Smooth muscle cell (in vitro differentiated cells): ENCODE measurements at regions not wholly inside any gene's neighbourhood (a gene's known extent, or its start where the extent isn't known, plus 50 kb on each side); places are given as distances from the start of the nearest gene placed in this dataset.

ENCODE experiments used
- DNase-seq: peaks from one replicate; lab custom pipeline; 2025; ENCODE audit not compliant: unreplicated experiment; lab: John Stamatoyannopoulos, UW
- H2AFZ ChIP-seq: fragments of 200-600 bp; sonication (generic); 2 replicates; pipeline ENCODE4 v1.6.0; 2016; ENCODE audit warnings: antibody characterized with exemption, low read depth, mild to moderate bottlenecking
- H3F3A ChIP-seq: fragments of 200-600 bp; sonication (generic); 2 replicates; pipeline ENCODE4 v1.6.0; 2017; ENCODE audit warnings: antibody characterized with exemption, low read depth
- H3K27ac ChIP-seq: fragments of 200-600 bp; sonication (generic); 2 replicates; pipeline ENCODE4 v1.5.1; 2016; ENCODE audit warnings: low read depth, mild to moderate bottlenecking
- H3K27me3 ChIP-seq: fragments of 200-600 bp; sonication (generic); 2 replicates; pipeline ENCODE4 v1.6.1; 2016; ENCODE audit warnings: low read depth, mild to moderate bottlenecking
- H3K36me3 ChIP-seq: fragments of 200-600 bp; sonication (generic); 2 replicates; pipeline ENCODE4 v1.5.1; 2016; ENCODE audit warnings: low read depth
- H3K4me1 ChIP-seq: fragments of 200-600 bp; sonication (generic); 2 replicates; pipeline ENCODE4 v1.5.1; 2016; ENCODE audit warnings: low read depth
- H3K4me2 ChIP-seq: fragments of 200-600 bp; sonication (generic); 2 replicates; pipeline ENCODE4 v1.6.0; 2016; ENCODE audit warnings: mild to moderate bottlenecking
- H3K4me3 ChIP-seq: fragments of 200-600 bp; sonication (generic); 2 replicates; pipeline ENCODE4 v1.5.1; 2016; ENCODE audit warnings: mild to moderate bottlenecking
- H3K79me2 ChIP-seq: fragments of 200-600 bp; sonication (generic); 2 replicates; pipeline ENCODE4 v1.6.0; 2016; ENCODE audit warnings: low read depth, mild to moderate bottlenecking
- H3K9ac ChIP-seq: fragments of 200-600 bp; sonication (generic); 2 replicates; pipeline ENCODE4 v1.6.0; 2016; ENCODE audit warnings: low read depth
- H3K9me3 ChIP-seq: fragments of 200-600 bp; sonication (generic); replicated peaks from 2 replicates; pipeline ENCODE4 v1.5.1; 2016; ENCODE audit warnings: low read depth
- H4K20me1 ChIP-seq: fragments of 200-600 bp; sonication (generic); 2 replicates; pipeline ENCODE4 v1.6.0; 2016; ENCODE audit warnings: low read depth
- WGBS: methylation state at CpG from one replicate; pipeline ENCODE4 v1.1.7; 2016; ENCODE audit warnings: low lambda C conversion rate; 5-methylcytosine and 5-hydroxymethylcytosine counted together
- TF ChIP-seq, protein P1 (sequence below): fragments of 200-600 bp; sonication (generic); IDR thresholded peaks from 2 replicates; pipeline ENCODE4 v1.5.1; 2017; ENCODE audit warnings: borderline replicate concordance, mild to moderate bottlenecking, antibody characterized with exemption; ENCODE audit not compliant: insufficient read depth, poor library complexity, severe bottlenecking

GRCh38 chr1:80931178-80931577 lies 869.6 kb upstream of the ADGRL2 start:
- no peak for DNase-seq
- TF ChIP-seq, protein P1, sequence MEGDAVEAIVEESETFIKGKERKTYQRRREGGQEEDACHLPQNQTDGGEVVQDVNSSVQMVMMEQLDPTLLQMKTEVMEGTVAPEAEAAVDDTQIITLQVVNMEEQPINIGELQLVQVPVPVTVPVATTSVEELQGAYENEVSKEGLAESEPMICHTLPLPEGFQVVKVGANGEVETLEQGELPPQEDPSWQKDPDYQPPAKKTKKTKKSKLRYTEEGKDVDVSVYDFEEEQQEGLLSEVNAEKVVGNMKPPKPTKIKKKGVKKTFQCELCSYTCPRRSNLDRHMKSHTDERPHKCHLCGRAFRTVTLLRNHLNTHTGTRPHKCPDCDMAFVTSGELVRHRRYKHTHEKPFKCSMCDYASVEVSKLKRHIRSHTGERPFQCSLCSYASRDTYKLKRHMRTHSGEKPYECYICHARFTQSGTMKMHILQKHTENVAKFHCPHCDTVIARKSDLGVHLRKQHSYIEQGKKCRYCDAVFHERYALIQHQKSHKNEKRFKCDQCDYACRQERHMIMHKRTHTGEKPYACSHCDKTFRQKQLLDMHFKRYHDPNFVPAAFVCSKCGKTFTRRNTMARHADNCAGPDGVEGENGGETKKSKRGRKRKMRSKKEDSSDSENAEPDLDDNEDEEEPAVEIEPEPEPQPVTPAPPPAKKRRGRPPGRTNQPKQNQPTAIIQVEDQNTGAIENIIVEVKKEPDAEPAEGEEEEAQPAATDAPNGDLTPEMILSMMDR = no peak
- H4K20me1 ChIP-seq = no peaks in the 10 kb centered on the region
- no peaks in the 10 kb centered on the region for H3K79me2 ChIP-seq
- no peak overlapping the region for H2AFZ ChIP-seq
- H3K9me3 ChIP-seq = peaks cover 14% of the 10 kb centered on the region
- H3K4me2 ChIP-seq = no peak overlapping the region
- no peaks in the 10 kb centered on the region for H3K4me1 ChIP-seq
- H3K27ac ChIP-seq = no peak overlapping the region
- H3K27me3 ChIP-seq = no peaks in the 10 kb centered on the region
- no peaks in the 10 kb centered on the region for H3F3A ChIP-seq
- H3K36me3 ChIP-seq = no peaks in the 10 kb centered on the region
- no peak overlapping the region for H3K9ac ChIP-seq
- H3K4me3 ChIP-seq = no peak overlapping the region

DNA sequence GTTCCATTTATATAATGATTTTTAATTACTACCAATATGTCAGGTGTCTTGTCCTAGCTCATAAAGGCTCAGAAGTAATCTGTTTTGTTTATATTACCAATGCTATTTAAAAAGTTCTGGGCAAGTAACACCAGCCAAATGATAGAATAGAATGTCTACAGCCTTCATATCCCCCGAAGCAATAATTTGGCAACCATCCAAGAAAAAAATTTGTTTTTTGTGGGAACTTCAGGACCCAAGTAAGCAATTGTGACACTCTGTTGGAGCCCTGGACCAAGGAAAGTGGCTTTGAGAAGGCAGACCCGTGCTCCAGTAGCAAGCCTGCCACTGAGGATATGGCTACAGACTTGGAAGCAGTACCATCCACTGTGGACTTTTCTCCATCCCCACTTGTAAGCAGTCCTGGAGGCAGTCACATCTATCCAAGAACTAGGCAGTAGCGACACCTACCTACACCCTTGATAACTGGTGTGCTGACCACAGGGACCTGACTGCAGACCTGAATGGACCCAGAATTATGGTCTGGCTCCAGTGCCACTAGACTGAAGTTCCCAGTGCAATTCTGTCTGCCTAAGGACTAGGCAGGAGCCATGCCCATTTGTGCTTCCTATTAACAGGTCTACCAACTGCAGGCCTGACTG lies 870.7 kb upstream of the ADGRL2 start:
- Histone ChIP-seq H3K79me2 (no peaks in the 10 kb centered on the region), H3K27ac (no peak overlapping the region), H3K36me3 (no peaks in the 10 kb centered on the region), H3K9me3 (peaks cover 14% of the 10 kb centered on the region), H3K27me3 (no peaks in the 10 kb centered on the region), H3K4me3 (no peak overlapping the region), H2AFZ (no peak overlapping the region), H3K9ac (no peak overlapping the region), H3F3A (no peaks in the 10 kb centered on the region), H3K4me1 (no peaks in the 10 kb centered on the region), H4K20me1 (no peaks in the 10 kb centered on the region), H3K4me2 (no peak overlapping the region)
- DNase-seq = no peak
- 90% methylated on average over 3 of the region's 3 CpGs for WGBS
- TF ChIP-seq, protein P1 = no peak

- Histone ChIP-seq H2AFZ (no peak overlapping the region), H3K4me1 (no peaks in the 10 kb centered on the region), H3K79me2 (no peaks in the 10 kb centered on the region), H3K9me3 (peaks cover 14% of the 10 kb centered on the region), H3K9ac (no peak overlapping the region), H3F3A (no peaks in the 10 kb centered on the region), H4K20me1 (no peaks in the 10 kb centered on the region), H3K27ac (no peak overlapping the region), H3K4me2 (no peak overlapping the region), H3K4me3 (no peak overlapping the region), H3K36me3 (no peaks in the 10 kb centered on the region), H3K27me3 (no peaks in the 10 kb centered on the region)
- DNase-seq = no peak
- WGBS = 77% methylated on average over 4 of the region's 4 CpGs
- TF ChIP-seq, protein P1 = no peak
These were observed 874.2 kb upstream of the ADGRL2 start for GRCh38 chr1:80926531-80926930.

- no peaks in the 10 kb centered on the region for H3K4me1 ChIP-seq
- H3K27me3 ChIP-seq = no peaks in the 10 kb centered on the region
- DNase-seq = no peak
- 89% methylated on average over 3 of the region's 3 CpGs for WGBS
- H3K36me3 ChIP-seq = no peaks in the 10 kb centered on the region
- H4K20me1 ChIP-seq = no peaks in the 10 kb centered on the region
- H3K9me3 ChIP-seq = peaks cover 5% of the 10 kb centered on the region
- no peak overlapping the region for H3K4me3 ChIP-seq
- H3F3A ChIP-seq = no peaks in the 10 kb centered on the region
- TF ChIP-seq, protein P1 = no peak
- H3K79me2 ChIP-seq = no peaks in the 10 kb centered on the region
- no peak overlapping the region for H2AFZ ChIP-seq
- no peak overlapping the region for H3K4me2 ChIP-seq
- no peak overlapping the region for H3K27ac ChIP-seq
- H3K9ac ChIP-seq = no peak overlapping the region
These were observed 875.5 kb upstream of the ADGRL2 start for GRCh38 chr1:80925130-80925805.
